CD4-positive, alpha-beta T cell treated with Interleukin-17A for 4 hours (primary cell): ENCODE measurements at regions not wholly inside any gene's neighbourhood (a gene's known extent, or its start where the extent isn't known, plus 50 kb on each side); places are given as distances from the start of the nearest gene placed in this dataset.
"Not testable (repeated sequence)": the region's sequence is repeated elsewhere in the genome, so short reads cannot be mapped to it uniquely, and the experiment has no call there.

Experiments
- DNase-seq: peaks from one replicate; pipeline ENCODE4 v3.0.0-alpha.2; 2020; ENCODE audit warnings: mixed read lengths

- DNase-seq = no peak
These were observed 59.7 kb downstream of the GPX5 start for GRCh38 chr6:28585335-28585734.

GRCh38 chr6:28586324-28586723, 60.6 kb downstream of the GPX5 start:
- DNase-seq = no peak

- DNase-seq = peak; percentile 73
These were observed 61.5 kb downstream of the GPX5 start for GRCh38 chr6:28586962-28587745.

- no peak for DNase-seq
These were observed 62.0 kb downstream of the GPX5 start for GRCh38 chr6:28587746-28588075.

- no peak for DNase-seq
These were observed 63.0 kb downstream of the GPX5 start for GRCh38 chr6:28588666-28589065.

GRCh38 chr6:28589234-28589956, 63.7 kb downstream of the GPX5 start:
- DNase-seq = peak; percentile 27

GRCh38 chr6:28589957-28590349, 64.3 kb downstream of the GPX5 start:
- no peak for DNase-seq

- DNase-seq = peak; percentile 27
These were observed 71.6 kb downstream of the GPX5 start for GRCh38 chr6:28597217-28597835.

GRCh38 chr6:28597924-28598722, 72.4 kb downstream of the GPX5 start:
- no peak for DNase-seq

- DNase-seq = no peak
These were observed 73.3 kb downstream of the GPX5 start for GRCh38 chr6:28598757-28599686.

- DNase-seq = no peak
These were observed 74.6 kb downstream of the GPX5 start for GRCh38 chr6:28600245-28600644.

GRCh38 chr6:28603891-28604290, 78.2 kb downstream of the GPX5 start:
- no peak for DNase-seq

- DNase-seq = peak; percentile 23
These were observed 81.0 kb downstream of the GPX5 start for GRCh38 chr6:28606424-28607391.

- DNase-seq = no peak
These were observed 82.3 kb downstream of the GPX5 start for GRCh38 chr6:28607990-28608389.

- no peak for DNase-seq
These were observed 84.0 kb downstream of the GPX5 start for GRCh38 chr6:28609672-28610071.

- DNase-seq = no peak
These were observed 89.9 kb downstream of the GPX5 start for GRCh38 chr6:28615616-28615954.

- DNase-seq = no peak
These were observed 90.5 kb downstream of the GPX5 start for GRCh38 chr6:28615955-28616747.

GRCh38 chr6:28618898-28619555, 93.3 kb downstream of the GPX5 start:
- DNase-seq = no peak

- DNase-seq = not testable (repeated sequence)
These were observed 95.6 kb downstream of the GPX5 start for GRCh38 chr6:28621268-28621667.
